SK-N-SH treated with all-trans-retinoic acid at 6 μM for 48 hours (cell line): ENCODE measurements at regions not wholly inside any gene's neighbourhood (a gene's known extent, or its start where the extent isn't known, plus 50 kb on each side); places are given as distances from the start of the nearest gene placed in this dataset.

Experiments used
- PPARA ChIP-seq: fragments of 250-450 bp; sonication (Bioruptor Pico); IDR thresholded peaks from 2 replicates; pipeline ENCODE4 v1.5.0; 2020; ENCODE audit warnings: mild to moderate bottlenecking, borderline replicate concordance
- TF ChIP-seq, protein P1 (sequence below): fragments of 250-450 bp; sonication (Bioruptor Pico); IDR thresholded peaks from 2 replicates; pipeline ENCODE4 v1.8.0; 2020; ENCODE audit warnings: mild to moderate bottlenecking, moderate library complexity, borderline replicate concordance

DNA sequence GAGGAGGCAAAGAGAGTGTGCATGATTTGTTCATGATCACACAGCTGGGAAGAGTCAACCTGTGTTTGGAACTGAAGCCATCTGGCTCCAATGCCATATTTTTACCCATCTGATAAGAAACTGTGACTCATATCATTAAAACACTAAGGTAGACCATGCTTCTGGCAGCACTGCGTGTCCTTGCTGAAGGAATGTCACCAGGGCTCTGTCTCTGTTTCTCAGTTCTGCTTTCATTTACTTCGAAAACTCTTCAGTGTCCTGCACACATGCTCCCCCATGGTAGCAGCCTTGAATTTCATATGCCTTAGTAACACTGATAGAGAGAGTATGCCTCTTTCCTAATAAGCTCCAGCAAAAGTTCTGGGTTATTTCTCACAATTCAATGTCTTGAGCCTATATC is 830.4 kb downstream of the DCDC2C start:
- TF ChIP-seq, protein P1, sequence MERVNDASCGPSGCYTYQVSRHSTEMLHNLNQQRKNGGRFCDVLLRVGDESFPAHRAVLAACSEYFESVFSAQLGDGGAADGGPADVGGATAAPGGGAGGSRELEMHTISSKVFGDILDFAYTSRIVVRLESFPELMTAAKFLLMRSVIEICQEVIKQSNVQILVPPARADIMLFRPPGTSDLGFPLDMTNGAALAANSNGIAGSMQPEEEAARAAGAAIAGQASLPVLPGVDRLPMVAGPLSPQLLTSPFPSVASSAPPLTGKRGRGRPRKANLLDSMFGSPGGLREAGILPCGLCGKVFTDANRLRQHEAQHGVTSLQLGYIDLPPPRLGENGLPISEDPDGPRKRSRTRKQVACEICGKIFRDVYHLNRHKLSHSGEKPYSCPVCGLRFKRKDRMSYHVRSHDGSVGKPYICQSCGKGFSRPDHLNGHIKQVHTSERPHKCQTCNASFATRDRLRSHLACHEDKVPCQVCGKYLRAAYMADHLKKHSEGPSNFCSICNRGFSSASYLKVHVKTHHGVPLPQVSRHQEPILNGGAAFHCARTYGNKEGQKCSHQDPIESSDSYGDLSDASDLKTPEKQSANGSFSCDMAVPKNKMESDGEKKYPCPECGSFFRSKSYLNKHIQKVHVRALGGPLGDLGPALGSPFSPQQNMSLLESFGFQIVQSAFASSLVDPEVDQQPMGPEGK (CRISPR knock-in tag) = no peak
- no peak for TF ChIP-seq PPARA
